WERI-Rb-1 (cell line): ENCODE measurements at regions not wholly inside any gene's neighbourhood (a gene's known extent, or its start where the extent isn't known, plus 50 kb on each side); places are given as distances from the start of the nearest gene placed in this dataset.
"Not testable (repeated sequence)": the region's sequence is repeated elsewhere in the genome, so short reads cannot be mapped to it uniquely, and the experiment has no call there.

ENCODE experiments used
- DNase-seq: peaks from one replicate; pipeline ENCODE4 v3.0.0-alpha.2; 2020
- H3K27ac ChIP-seq: fragments of 250-450 bp; sonication (Bioruptor Pico); 2 replicates; pipeline ENCODE4 v1.5.1; 2020; ENCODE audit warnings: mild to moderate bottlenecking, moderate library complexity
- H3K27me3 ChIP-seq: fragments of 250-450 bp; sonication (Bioruptor Pico); 2 replicates; pipeline ENCODE4 v1.5.1; 2021; ENCODE audit warnings: mild to moderate bottlenecking, low read depth, moderate library complexity; ENCODE audit not compliant: insufficient read depth, severe bottlenecking
- H3K36me3 ChIP-seq: fragments of 250-450 bp; sonication (Bioruptor Pico); 2 replicates; pipeline ENCODE4 v1.5.1; 2020; ENCODE audit warnings: mild to moderate bottlenecking, moderate library complexity
- H3K4me3 ChIP-seq: 2 replicates; pipeline ENCODE4 v1.5.1; 2011; ENCODE audit warnings: low read depth, mild to moderate bottlenecking, control low read depth, low read length
- H3K9me3 ChIP-seq: fragments of 250-450 bp; sonication (Bioruptor Pico); 2 replicates; pipeline ENCODE4 v1.5.1; 2021; ENCODE audit warnings: mild to moderate bottlenecking, moderate library complexity; ENCODE audit not compliant: severe bottlenecking
- TF ChIP-seq, protein P1 (sequence below): IDR thresholded peaks from 2 replicates; pipeline ENCODE4 v1.5.1; 2011; ENCODE audit warnings: low read depth, mild to moderate bottlenecking, control low read depth, inconsistent platforms, low read length

DNA sequence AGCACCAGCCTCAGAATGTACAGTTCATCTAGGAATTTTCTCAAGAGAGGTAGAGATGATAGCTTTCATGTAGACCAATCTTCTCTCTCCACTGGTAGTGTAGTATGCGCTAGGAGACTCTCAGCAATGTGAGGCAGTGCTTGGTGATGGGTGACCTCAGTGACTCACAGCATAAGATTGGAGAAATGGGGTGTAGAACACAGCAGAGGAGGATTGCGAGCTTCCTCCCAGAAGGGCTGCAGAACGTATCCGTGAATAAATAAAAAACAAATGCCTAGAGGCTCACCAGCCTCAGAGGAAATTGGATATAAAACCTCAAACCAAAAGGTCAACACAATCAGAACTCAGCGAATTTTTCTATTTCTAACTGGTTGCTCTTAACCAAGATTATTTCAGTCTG lies 182.9 kb upstream of the RXFP2 start:
- Histone ChIP-seq H3K4me3 (no peak overlapping the region), H3K9me3 (no peaks in the 10 kb centered on the region), H3K27ac (no peak overlapping the region), H3K36me3 (no peaks in the 10 kb centered on the region), H3K27me3 (no peaks in the 10 kb centered on the region)
- no peak for DNase-seq
- TF ChIP-seq, protein P1, sequence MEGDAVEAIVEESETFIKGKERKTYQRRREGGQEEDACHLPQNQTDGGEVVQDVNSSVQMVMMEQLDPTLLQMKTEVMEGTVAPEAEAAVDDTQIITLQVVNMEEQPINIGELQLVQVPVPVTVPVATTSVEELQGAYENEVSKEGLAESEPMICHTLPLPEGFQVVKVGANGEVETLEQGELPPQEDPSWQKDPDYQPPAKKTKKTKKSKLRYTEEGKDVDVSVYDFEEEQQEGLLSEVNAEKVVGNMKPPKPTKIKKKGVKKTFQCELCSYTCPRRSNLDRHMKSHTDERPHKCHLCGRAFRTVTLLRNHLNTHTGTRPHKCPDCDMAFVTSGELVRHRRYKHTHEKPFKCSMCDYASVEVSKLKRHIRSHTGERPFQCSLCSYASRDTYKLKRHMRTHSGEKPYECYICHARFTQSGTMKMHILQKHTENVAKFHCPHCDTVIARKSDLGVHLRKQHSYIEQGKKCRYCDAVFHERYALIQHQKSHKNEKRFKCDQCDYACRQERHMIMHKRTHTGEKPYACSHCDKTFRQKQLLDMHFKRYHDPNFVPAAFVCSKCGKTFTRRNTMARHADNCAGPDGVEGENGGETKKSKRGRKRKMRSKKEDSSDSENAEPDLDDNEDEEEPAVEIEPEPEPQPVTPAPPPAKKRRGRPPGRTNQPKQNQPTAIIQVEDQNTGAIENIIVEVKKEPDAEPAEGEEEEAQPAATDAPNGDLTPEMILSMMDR, result no peak

DNA sequence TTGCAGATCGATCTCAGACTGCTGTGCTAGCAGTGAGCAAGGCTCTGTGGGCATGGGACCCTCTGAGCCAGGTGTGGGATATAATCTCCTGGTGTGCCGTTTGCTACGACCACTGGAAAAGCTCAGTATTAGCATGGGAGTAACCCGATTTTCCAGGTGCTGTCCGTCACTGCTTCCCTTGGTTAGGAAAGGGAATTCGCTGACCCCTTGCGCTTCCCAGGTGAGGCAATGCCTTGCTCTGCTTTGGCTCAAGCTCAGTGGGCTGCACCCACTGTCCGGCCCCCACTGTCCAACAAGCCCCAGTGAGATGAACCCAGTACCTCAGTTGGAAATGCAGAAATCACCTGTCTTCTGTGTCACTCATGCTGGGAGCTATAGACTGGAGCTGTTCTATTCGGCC lies 155.1 kb upstream of the RXFP2 start:
- DNase-seq, H3K36me3 ChIP-seq, H3K27ac ChIP-seq, H3K4me3 ChIP-seq, H3K9me3 ChIP-seq, H3K27me3 ChIP-seq: not testable (repeated sequence)

DNA sequence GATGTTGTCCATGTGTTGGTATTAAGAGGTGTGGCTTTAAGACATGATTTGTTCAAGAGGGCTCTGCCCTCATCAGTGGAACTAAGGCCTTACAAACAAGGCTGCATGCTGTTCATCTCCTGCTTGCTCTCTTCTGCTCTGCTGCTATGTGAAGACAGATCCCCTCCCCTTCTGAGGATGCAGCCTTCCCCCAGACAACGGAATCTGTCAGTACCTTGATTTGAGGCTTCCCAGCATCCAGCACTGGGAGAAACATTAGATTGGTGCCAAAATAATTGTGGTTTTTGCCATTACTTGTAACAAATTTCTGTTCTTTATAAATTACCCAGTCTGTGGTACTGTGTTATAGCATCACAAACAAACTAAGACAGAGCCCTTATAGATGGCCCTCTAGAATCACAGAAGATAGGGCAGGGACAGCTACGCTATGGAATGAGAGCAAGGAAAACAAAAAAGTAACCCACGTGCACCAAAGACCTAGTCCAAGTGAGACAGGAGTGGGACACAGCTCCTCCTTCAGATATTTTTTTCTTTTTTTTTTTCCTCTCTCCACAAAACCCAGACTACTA lies 151.5 kb upstream of the RXFP2 start:
- Histone ChIP-seq H3K4me3 (no peak overlapping the region), H3K9me3 (no peaks in the 10 kb centered on the region), H3K27me3 (no peaks in the 10 kb centered on the region), H3K36me3 (no peaks in the 10 kb centered on the region), H3K27ac (no peak overlapping the region)
- TF ChIP-seq, protein P1, result no peak
- no peak for DNase-seq

DNA sequence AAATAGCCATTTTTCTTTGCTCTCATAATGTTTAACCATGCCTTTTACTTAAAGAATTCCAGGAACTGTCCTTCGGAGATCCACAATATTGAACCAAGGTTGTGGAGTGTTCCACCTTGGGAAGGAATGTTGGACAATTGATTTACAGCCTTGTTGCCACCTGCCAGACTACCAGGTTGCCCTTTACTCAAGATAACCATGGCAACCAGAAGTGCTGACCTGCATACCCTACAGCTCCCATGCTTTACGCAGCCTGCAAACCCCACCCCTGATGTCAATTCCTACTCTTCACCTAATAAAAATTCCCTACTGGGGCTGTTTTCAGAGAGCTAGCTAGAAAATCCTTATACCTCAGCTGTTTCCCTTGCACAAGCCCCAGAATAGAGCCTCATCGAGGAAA lies 151.0 kb upstream of the RXFP2 start:
- Histone ChIP-seq H3K27me3 (no peaks in the 10 kb centered on the region), H3K4me3 (no peak overlapping the region), H3K27ac (no peak overlapping the region), H3K36me3 (no peaks in the 10 kb centered on the region), H3K9me3 (no peaks in the 10 kb centered on the region)
- TF ChIP-seq, protein P1, result no peak
- no peak for DNase-seq

DNA sequence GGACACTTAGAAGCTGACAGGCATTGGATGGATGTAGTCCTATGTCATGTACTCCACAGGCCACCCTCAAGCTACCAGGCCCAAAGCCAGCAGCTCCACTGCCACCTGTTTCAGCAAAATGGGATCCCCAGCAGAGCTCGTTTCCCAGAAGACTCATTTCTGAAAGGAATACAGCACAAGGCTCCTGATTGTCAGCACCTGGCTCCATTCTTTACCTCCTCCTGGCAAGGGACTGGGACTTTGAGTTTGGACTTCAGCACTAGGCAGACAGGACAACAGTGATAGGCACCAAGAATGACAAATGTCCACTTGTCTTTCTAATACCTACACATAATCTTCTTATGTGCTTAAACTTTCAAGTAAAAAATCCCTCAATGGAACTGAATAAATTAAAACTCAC lies 150.4 kb upstream of the RXFP2 start:
- no peaks in the 10 kb centered on the region for H3K9me3 ChIP-seq
- H3K36me3 ChIP-seq, result no peaks in the 10 kb centered on the region
- TF ChIP-seq, protein P1, result no peak
- no peak overlapping the region for H3K4me3 ChIP-seq
- no peaks in the 10 kb centered on the region for H3K27me3 ChIP-seq
- DNase-seq, result peak; percentile 51
- no peak overlapping the region for H3K27ac ChIP-seq

DNA sequence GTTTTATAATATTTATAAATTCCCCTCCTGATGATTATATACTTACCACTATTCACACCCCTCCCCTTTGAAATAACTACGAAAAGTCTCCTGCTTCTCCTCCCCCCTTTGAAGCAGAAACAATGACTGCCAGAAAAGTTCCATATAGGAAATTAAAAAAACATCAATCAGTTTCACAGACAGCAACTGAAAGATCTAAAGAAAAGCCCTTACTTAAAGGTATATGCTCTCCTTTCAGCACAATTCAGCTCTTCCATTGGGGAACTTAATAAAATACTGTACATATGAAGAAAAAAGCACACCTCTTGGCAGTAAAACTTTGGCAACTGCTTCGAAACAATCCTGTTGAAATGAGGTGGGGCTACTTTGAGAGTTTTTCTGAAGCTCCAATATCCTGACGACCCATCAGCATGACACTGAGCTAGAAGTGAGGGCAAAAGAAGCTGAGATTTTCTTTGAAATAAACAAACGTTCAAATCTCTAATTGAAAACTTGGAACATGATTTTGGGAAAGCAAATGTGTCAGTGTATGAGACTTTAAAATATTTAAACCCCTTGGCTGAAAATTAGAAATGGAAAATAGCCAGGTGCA lies 147.6 kb upstream of the RXFP2 start:
- H3K27me3 ChIP-seq, result no peaks in the 10 kb centered on the region

More for the DNA sequence above, 147.6 kb upstream of the RXFP2 start:
- Histone ChIP-seq H3K9me3 (no peaks in the 10 kb centered on the region), H3K36me3 (no peaks in the 10 kb centered on the region), H3K27ac (peak overlapping the region; percentile 22), H3K4me3 (no peak overlapping the region; the same call in 1 of the 2 replicates)
- DNase-seq, result no peak
- TF ChIP-seq, protein P1, result no peak
